Activated CD8-positive, alpha-beta memory T cell treated with anti-CD3 and anti-CD28 coated beads for 4 hours (primary cell): ENCODE measurements at regions not wholly inside any gene's neighbourhood (a gene's known extent, or its start where the extent isn't known, plus 50 kb on each side); places are given as distances from the start of the nearest gene placed in this dataset.

Experiments used
- DNase-seq, 2 donors: peaks; one replicate each; pipeline ENCODE4 v3.0.0-alpha.2; 2020; ENCODE audit warnings: low read depth in 2 of 2

DNA sequence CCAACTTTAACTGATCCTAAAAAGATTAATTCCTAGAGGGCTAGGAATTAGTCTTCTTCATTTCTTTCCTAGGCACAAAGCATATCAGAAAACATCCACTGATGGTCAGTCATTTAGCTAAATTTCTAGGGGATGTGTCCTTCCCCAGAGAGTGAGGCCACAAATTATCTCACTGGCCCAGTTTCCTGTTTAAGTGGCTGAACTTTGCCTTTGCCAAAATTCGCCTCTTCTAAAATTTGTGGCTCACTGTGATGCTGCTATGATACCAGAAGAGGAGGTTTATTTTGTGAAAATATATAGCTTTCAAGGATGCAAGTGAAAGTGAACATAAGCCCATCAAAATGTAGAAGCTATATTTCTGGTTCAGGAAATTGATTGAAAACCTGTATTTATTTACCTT lies 98.1 kb upstream of the FER start:
- DNase-seq = no peak

GRCh38 chr5:108649106-108649505 lies 98.6 kb upstream of the FER start:
- no peak for DNase-seq

DNA sequence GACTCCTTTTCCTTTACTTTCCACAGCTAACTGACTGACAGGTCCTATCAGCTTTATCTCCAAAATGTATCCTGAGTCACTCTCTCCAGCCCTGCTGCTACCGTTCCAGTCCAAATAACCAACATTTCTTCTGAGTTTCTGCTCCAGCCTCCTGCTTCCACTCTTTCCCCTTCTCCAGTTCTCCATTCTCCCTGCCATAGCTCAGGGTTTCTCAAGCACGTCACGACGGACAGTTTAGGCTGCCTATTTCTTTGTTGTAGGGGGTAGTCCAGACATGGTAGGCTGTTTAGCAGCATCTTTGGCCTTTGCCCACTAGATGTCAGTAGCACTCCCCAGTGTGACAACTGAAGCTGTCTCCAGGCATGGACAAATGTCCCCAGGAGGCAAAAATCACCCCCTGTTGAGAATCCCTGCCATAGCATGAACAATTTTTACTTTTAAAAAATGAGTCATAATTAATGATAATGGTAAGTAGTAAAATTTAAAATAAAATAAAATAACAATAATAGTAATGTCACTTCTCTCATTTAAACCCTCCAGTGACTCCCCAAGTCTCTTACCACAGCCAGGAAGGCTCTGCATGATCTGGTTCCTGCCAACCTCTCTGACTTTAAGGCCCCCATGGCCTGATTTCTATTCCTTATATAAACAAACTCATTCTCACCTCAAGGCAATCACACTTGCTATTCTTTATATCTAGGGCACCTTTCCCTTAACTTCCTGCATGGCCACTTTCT lies 105.4 kb upstream of the FER start:
- DNase-seq = peak in 1 of 2 donors; percentile 16

DNA sequence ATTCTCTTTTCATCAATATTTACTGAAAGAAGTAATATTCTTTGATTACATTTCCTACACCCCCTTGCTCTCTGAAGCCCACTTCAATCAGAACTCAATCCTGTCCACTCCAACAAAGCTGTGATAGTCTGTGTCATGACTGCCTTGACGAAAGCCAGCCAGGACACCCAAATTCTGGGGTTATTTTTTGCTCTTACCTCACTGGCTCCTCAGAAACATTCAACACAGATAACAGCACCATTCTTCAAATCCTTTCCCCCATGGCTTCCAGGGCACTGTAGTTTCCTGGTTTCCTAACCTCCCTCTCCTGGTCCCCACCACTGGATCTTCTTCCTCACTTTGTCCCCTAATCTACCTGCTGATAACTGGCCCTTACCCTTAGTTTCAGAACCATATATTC lies 106.1 kb upstream of the FER start:
- DNase-seq = no peak

GRCh38 chr5:108639366-108639765 lies 108.3 kb upstream of the FER start:
- no peak for DNase-seq

DNA sequence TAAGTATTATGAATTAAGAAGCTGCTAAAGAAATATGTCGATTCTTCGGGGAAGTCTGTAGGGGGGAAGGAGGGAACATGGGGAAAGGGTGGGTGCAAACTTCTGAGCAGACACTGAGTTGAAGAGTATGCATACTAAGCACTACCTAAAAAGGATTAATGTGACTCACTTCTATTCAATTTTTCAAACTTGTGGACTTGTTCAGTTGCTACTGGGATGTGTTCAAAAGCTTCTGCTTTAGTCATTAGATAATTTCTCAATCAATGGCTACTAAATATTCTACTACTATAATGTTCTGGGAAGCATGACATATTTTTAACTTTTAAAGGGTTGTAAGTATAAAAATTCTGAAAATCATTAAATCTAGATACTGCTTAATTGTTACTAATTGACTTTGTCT lies 109.7 kb upstream of the FER start:
- no peak for DNase-seq

DNA sequence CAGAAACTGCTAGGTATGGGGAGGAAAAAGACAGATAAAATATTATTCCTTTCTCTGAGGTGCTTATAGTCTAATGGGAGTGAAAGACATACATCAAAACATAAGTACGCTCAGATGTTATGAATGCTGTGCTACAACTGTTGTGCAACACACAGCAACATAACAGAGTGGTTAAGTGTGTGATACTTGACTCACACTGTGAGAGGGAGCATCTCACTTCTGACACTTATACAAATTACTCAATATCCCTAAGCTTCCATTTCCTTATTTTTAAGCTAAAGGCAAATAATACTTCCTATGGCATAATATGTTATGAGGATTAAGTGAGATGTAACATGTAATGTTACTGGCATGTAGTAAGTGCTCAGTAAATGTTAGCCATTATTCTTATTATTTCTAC lies 110.6 kb upstream of the FER start:
- DNase-seq = no peak

DNA sequence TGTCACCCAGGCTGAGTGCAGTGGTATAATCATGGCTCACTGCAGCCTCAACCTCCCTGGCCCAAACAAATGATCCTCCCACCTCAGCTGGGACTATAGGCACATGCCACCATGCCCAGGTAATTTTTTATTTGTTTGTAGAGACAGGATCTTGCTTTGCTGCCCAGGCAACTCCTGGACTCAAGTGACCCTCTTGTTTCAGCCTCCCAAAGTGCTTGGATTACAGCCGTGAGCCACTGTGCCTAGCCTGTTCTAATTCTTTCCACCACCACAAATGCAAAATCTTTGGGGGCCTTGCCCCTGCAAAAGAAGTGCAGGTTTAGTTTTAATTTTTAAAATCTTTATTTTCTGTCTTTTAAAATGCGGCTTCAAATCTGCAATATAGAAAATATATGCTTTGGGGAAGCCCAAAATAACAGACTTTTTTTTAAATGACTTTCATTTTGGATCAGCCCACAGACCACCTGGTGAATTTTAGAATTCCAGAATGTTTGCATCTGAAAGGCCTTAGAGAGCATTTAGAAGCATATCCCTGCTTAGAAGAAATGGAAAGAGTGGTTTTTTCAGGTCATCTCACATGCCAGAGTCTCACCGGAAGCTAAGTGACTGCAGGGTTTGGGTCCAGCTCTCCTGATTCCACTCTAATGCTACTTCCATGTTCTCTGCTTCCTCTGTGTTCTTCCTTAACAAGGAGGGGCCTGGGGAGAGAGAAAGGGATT lies 111.4 kb upstream of the FER start:
- no peak for DNase-seq

DNA sequence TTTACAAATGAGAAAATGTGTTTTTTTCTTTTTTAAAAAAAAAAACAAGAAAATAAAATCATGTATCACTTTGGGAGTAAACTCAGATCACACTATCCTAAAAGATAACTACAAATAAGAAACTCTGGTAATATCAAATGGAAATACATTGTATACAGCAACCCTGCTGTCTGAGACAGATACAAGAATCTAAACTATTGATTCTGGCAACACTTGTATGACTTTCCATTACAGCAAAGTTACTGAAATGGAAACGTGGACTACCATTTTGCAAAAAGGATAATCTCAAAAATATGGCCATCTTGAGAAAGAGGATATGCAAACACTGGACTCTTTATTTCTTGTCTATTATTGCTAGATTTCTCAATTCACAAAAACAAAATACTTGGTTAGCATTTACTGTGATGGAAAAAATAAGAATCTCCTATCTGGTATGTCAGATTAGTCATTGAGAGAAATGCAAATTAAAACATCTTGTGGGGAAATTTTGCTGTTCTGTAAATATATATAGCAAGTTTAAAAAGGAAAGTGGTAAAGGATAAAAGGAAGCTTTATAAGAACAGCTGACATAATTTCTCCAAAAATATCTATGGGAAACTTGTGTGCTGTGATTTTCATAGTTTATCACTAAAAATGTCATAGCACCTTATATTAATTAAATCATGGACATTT lies 112.9 kb upstream of the FER start:
- DNase-seq = no peak

DNA sequence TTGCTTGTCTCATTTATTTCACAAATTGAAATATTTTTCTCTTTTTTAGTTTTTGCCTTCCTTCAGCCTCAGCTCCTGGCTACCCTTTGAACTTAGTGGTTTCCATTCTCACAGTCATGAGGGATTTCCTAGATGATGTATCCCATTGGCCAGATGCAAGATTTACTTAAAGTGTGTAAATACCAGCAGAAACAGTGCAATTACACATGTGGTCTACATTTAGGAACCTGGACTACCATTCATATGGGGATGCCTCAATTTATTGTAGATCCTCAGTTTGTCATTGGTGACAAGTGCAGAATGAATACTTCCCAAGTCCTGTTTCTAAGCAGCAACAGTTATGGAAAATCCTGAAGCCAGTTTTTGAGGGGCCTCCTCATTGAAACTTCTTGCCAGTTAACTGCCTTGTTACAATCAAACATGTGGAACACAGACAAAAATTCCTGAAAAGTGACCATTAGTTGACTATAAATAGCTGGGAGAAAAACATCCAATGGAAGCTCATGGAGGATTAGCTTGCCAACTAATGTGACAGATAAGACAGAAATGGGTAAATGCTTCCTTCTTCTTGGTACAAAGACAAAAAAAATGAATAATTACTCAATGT lies 113.6 kb upstream of the FER start:
- DNase-seq = no peak

DNA sequence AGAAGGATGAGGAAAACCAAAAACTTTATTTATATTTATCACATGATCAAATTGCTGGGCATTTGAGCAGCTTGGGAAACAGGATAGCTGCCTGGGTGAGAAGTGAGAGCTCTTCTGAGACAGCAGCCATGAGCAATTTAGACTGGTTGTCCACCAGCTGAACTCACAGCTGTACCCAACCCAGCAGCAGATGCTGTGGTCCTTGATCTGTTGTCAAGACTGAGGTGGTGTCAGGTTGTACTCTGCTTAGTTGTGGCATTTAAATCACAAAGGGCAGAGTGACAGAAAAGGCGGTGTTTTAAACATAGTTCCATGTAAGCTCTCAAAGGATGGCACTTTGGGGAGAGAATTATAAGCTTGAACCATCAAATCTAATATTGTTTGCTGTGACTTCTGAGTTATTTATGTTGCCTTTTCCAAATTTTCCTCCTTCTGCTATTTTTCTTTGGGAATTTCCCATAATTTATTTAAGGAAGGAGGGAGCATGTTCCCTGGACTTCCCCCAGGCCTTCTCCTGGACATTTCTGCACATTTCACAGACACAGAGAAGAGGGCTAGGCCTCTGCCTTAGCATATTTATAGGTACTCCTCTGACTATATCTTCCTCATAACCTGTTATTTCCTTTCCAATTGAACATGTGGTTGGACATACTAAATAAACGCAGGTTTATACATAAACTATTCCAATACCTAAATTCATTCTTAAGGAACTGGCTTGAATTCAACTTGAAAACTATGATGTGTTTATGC lies 117.7 kb upstream of the FER start:
- no peak for DNase-seq

DNA sequence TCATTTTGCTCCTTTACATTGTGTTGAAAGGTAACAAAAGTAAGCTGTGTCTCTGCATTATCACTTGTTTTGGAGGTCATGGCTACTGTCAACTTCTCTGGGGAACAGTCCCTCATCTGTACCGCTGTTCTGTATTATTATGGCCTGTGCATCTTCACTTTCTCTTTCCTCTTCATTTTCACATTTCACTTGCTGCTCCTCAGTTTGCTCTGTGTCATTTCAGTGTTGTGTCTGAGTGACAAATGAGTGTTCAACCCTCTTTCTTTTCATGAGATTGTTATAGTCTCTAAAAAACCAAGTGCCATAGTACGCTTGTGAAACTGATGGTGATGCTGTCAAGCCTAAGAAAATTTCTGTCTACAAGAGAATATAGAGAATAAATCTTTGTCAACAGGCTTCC lies 122.0 kb upstream of the FER start:
- DNase-seq = no peak

DNA sequence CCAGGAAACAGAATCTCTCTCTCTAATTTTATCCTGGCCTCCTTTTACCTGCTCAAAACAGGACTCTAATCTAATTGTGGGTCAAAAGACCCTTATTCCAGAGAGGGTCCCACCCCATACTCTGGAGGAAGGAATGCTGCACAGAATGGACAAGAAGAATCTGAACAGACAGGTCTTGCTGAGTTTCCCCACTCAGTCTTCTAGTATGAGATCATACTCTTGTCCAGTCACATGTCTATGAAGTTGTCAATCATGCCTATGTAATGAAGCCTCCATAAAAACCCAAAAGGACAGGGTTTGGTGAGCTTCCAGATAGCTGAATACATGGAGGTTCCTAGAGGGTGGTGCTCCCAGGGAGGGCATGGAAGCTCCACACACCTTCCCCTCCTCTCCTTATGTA lies 123.9 kb upstream of the FER start:
- DNase-seq = no peak

GRCh38 chr5:108620516-108620915 lies 127.2 kb upstream of the FER start:
- DNase-seq = no peak

DNA sequence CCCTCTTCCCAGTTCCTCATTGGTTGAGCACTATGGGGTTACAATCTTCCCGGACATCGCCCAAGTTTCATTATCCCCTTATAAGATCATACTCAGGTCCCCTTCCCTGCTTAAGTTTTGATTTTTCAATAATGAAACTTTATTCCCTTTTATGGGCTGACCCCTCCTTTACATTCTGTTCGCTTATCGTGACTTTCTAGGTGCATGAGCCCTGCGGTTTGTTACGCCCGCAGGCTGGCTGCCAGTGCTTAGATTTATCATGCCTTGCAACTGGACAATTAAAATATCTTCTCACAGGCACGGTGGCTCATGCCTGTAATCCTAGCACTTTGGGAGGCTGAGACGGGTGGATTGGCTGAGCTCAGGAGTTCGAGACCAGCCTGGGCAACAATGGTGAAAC lies 127.9 kb upstream of the FER start:
- no peak for DNase-seq

DNA sequence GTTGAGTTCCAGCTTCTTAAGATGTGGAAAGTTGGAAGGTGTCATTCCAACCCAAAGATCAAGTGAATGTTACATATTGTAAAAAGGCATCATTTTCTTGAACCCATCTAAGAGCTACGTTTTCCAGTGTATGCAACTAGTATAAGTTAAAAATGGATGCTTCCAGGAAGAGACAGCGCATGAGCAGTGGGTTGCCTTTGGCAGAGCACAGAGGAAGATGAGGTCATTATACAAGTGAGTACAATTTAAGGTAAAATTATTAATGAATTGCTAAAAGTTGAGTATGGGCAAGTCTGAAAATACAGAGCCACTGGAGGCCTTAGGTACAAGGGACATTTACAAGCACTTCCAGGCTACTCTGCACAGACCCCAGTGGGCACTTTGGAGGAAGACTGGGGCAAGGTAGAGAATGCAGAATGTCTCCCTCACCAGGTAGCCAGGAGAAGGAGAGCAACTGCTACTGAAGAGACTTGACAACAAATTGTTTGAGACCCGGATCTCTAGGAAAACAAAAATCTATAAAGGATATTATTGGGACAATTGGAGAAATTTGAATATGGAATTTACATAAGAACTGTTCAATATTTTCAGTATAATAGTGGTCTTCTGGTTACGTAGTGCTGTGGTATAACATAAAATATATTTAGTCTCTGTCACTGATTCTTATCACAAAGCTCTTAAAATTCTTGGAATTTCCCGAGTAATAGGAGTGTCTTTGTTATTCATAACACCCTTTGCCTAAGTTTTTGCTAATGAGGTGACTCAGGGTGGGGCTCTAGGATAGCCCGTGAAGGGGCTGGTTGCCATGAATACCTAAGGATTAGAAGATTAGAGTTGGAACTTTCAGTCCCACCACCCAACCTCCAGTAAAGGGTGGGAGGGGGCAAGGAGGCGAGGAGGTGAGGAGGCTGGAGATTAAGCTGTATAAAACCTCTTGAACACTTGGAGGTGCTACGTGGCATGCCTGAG lies 129.9 kb upstream of the FER start:
- no peak for DNase-seq

DNA sequence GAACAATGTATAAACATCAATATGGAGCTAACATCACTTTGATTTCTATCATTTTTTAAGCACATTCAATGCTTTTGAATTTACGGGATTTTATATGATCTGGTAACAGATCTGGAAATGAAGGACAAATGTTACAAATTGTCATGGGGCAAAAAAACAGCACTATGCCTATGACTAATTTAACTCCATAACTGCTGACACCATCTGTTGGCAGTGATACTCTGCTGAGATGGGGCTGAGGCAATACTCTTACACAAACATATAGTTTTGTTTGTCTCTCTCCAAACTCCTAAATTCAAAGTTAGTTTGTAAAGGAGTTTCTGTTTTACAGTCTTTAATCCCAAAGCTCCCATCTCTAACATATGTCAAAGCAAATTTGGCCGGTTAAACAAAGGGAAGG lies 132.5 kb upstream of the FER start:
- no peak for DNase-seq

GRCh38 chr5:108607421-108607820 lies 140.3 kb upstream of the FER start:
- no peak for DNase-seq

GRCh38 chr5:108606185-108606584 lies 141.5 kb upstream of the FER start:
- no peak for DNase-seq

GRCh38 chr5:108602830-108603229 lies 144.9 kb upstream of the FER start:
- no peak for DNase-seq

- DNase-seq = no peak
These were observed 156.9 kb upstream of the FER start for GRCh38 chr5:108590799-108591198.
